KMS-11 (cell line): ENCODE measurements at regions not wholly inside any gene's neighbourhood (a gene's known extent, or its start where the extent isn't known, plus 50 kb on each side); places are given as distances from the start of the nearest gene placed in this dataset.

ENCODE experiments used
- H2AFZ ChIP-seq: fragments of 200-600 bp; sonication (generic); 2 replicates; pipeline ENCODE4 v1.6.1; 2016; ENCODE audit warnings: antibody characterized with exemption, mixed run types, low read depth
- H3K27ac ChIP-seq: fragments of 200-600 bp; sonication (generic); 2 replicates; pipeline ENCODE4 v1.6.1; 2016; ENCODE audit warnings: mild to moderate bottlenecking, mixed run types
- H3K27me3 ChIP-seq: fragments of 200-600 bp; sonication (generic); 2 replicates; pipeline ENCODE4 v1.6.1; 2017; ENCODE audit warnings: mild to moderate bottlenecking, low read depth, mixed run types, moderate library complexity; ENCODE audit not compliant: insufficient read depth
- H3K36me3 ChIP-seq: fragments of 200-600 bp; sonication (generic); 2 replicates; pipeline ENCODE4 v1.6.1; 2017; ENCODE audit warnings: mild to moderate bottlenecking, mixed run types; ENCODE audit not compliant: insufficient read depth
- H3K4me1 ChIP-seq: fragments of 200-600 bp; sonication (generic); 2 replicates; pipeline ENCODE4 v1.6.1; 2016; ENCODE audit warnings: mild to moderate bottlenecking, low read depth, mixed run types; ENCODE audit not compliant: poor library complexity, severe bottlenecking
- H3K4me2 ChIP-seq: fragments of 200-600 bp; sonication (generic); 2 replicates; pipeline ENCODE4 v1.7.0; 2016; ENCODE audit warnings: mild to moderate bottlenecking, mixed run types
- H3K4me3 ChIP-seq: fragments of 200-600 bp; sonication (generic); IDR thresholded peaks from 2 replicates; pipeline ENCODE4 v1.6.1; 2017; ENCODE audit warnings: low read depth, low read length, mixed read lengths; ENCODE audit not compliant: insufficient read depth
- H3K79me2 ChIP-seq: fragments of 200-600 bp; sonication (generic); 2 replicates; pipeline ENCODE4 v1.6.1; 2016; ENCODE audit warnings: low read depth, mixed run types; ENCODE audit not compliant: insufficient read depth
- H3K9ac ChIP-seq: fragments of 200-600 bp; sonication (generic); 2 replicates; pipeline ENCODE4 v1.6.1; 2016; ENCODE audit warnings: mild to moderate bottlenecking, mixed run types
- H4K20me1 ChIP-seq: fragments of 200-600 bp; sonication (generic); 2 replicates; pipeline ENCODE4 v1.6.1; 2016; ENCODE audit warnings: mild to moderate bottlenecking, mixed run types; ENCODE audit not compliant: insufficient read depth
- TF ChIP-seq, protein P1 (sequence below): fragments of 200-600 bp; sonication (generic); conservative IDR thresholded peaks from 2 replicates; pipeline ENCODE4 v1.6.1; 2017; ENCODE audit warnings: low read depth, mild to moderate bottlenecking, antibody characterized with exemption, low read length, moderate library complexity, mixed read lengths

DNA sequence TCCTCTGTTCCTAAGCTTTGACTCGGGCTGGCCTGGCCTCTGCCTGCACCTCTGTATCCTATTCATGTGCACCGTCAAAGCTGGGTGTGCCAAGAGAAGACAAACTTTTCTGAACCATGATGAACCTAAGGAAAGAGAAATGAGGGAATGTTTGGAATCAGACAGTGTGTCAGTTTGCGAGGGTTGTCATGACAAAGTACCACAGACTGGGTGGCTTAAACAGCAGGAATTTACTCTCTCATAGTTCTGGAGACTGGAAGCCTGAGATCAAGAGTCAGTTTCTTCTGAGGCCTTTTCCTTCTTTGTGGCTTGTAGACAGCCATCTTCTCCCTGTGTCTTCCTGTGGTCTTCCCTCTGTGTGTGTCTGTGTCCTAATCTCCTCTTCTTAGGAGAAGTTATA is 129.0 kb downstream of the KATNIP start:
- Histone ChIP-seq H3K4me2 (no peak overlapping the region), H3K27me3 (no peaks in the 10 kb centered on the region), H3K4me3 (no peak overlapping the region), H4K20me1 (no peaks in the 10 kb centered on the region), H3K9ac (no peak overlapping the region), H2AFZ (no peak overlapping the region), H3K36me3 (no peaks in the 10 kb centered on the region), H3K27ac (no peak overlapping the region), H3K79me2 (no peaks in the 10 kb centered on the region), H3K4me1 (no peaks in the 10 kb centered on the region)
- TF ChIP-seq, protein P1, sequence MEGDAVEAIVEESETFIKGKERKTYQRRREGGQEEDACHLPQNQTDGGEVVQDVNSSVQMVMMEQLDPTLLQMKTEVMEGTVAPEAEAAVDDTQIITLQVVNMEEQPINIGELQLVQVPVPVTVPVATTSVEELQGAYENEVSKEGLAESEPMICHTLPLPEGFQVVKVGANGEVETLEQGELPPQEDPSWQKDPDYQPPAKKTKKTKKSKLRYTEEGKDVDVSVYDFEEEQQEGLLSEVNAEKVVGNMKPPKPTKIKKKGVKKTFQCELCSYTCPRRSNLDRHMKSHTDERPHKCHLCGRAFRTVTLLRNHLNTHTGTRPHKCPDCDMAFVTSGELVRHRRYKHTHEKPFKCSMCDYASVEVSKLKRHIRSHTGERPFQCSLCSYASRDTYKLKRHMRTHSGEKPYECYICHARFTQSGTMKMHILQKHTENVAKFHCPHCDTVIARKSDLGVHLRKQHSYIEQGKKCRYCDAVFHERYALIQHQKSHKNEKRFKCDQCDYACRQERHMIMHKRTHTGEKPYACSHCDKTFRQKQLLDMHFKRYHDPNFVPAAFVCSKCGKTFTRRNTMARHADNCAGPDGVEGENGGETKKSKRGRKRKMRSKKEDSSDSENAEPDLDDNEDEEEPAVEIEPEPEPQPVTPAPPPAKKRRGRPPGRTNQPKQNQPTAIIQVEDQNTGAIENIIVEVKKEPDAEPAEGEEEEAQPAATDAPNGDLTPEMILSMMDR: no peak

DNA sequence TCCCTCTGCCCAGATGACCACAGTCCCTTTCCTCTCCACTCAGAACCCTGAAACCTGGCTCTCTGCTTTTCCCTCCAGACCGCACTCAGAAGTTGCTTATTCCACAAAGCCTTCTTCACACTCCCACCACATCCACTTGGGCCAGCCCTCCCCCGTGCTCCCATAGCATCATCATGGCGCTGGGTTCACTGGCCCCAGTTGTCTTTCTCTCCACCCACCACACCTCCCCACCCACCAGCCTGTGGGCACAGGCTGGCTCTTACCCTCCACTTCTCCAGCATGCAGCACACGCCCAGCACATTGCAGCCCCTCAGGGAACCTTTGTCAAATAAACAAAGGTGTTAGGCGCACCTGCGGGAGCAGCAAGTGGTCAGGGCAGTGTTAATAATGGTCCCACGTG is 130.0 kb downstream of the KATNIP start:
- Histone ChIP-seq H4K20me1 (no peaks in the 10 kb centered on the region), H3K27me3 (no peaks in the 10 kb centered on the region), H3K4me1 (no peaks in the 10 kb centered on the region), H3K4me3 (no peak overlapping the region), H3K27ac (no peak overlapping the region), H3K9ac (no peak overlapping the region), H3K36me3 (no peaks in the 10 kb centered on the region), H2AFZ (no peak overlapping the region), H3K4me2 (no peak overlapping the region), H3K79me2 (no peaks in the 10 kb centered on the region)
- TF ChIP-seq, protein P1: no peak

DNA sequence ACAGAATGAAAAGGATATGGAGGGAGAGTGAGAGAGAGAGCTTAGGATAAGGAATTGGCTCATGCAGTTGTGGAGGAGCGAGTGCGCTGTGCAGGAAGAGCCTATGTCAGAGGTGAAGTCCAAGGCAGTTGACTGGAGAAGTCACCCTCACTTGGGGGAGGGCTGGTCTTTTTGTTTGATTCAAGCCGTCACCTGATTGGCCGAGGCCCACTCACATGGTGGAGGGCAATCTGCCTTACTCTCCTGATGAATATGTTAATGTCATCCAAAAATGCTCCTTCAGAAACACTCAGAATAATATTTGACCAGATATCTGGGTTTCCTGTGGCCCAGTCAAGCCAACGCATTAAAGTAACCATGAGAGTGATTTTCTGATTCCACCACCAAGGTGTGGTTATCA is 131.7 kb downstream of the KATNIP start:
- Histone ChIP-seq H3K27ac (no peak overlapping the region), H3K4me2 (no peak overlapping the region), H3K27me3 (no peaks in the 10 kb centered on the region), H3K4me1 (no peaks in the 10 kb centered on the region), H3K36me3 (no peaks in the 10 kb centered on the region), H4K20me1 (no peaks in the 10 kb centered on the region), H3K79me2 (no peaks in the 10 kb centered on the region), H3K4me3 (no peak overlapping the region), H2AFZ (no peak overlapping the region), H3K9ac (no peak overlapping the region)
- TF ChIP-seq, protein P1: no peak

DNA sequence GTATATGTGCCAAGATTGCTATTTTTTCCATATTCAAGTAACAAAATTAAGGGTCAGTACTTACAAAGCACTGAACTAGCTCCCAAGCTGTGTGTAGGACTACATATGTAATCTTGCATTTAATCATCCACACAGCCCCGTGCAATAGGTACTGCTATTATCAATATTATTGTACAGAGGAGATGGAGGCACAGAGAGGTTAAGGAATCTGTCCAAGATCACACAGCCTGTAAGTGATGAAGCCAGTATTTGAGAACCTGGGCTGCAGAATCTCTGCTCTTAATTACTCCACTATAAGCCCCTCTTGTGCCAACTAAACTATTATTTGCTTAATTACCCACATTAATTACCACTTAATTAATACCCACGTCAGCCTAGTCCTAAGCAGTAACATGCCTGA is 134.1 kb downstream of the KATNIP start:
- Histone ChIP-seq H3K9ac (no peak overlapping the region), H3K27ac (no peak overlapping the region), H4K20me1 (no peaks in the 10 kb centered on the region), H3K36me3 (no peaks in the 10 kb centered on the region), H3K4me1 (no peaks in the 10 kb centered on the region), H3K27me3 (no peaks in the 10 kb centered on the region), H3K4me3 (no peak overlapping the region), H2AFZ (no peak overlapping the region), H3K79me2 (no peaks in the 10 kb centered on the region), H3K4me2 (no peak overlapping the region)
- TF ChIP-seq, protein P1: no peak

DNA sequence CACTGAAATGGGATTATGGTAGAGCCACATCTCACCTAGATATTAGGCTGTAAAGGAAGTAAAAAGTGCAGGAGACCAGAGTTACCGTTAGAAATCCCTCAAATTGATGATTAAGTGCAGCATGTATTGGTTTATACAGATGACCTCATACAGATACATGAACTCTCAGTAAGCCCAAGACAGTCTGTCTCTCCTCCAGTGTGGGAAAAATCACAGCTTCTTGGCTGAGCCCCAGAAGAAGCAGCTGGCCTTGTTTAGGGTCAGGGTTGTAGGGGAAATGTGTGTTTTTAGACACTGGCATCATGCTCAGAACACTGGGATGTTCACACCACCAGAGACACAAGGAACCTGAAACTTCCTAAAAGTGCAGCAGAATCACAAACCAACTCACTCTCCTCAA is 135.9 kb downstream of the KATNIP start:
- Histone ChIP-seq H3K27ac (no peak overlapping the region), H3K9ac (no peak overlapping the region), H3K79me2 (no peaks in the 10 kb centered on the region), H3K36me3 (no peaks in the 10 kb centered on the region), H3K27me3 (no peaks in the 10 kb centered on the region), H4K20me1 (no peaks in the 10 kb centered on the region), H3K4me1 (no peaks in the 10 kb centered on the region), H2AFZ (no peak overlapping the region), H3K4me2 (no peak overlapping the region), H3K4me3 (no peak overlapping the region)
- TF ChIP-seq, protein P1: no peak
